ENCODE measurements at regions not wholly inside any gene's neighbourhood (a gene's known extent, or its start where the extent isn't known, plus 50 kb on each side); places are given as distances from the start of the nearest gene placed in this dataset.
"Not testable (repeated sequence)": the region's sequence is repeated elsewhere in the genome, so short reads cannot be mapped to it uniquely, and the experiment has no call there.

- DNase-seq = peak; percentile 63
- no peak overlapping the region for H3K4me3 ChIP-seq (ENCODE audit: low read length)
- no peaks in the 10 kb centered on the region for H3K4me1 ChIP-seq (ENCODE audit: control insufficient read depth, insufficient read depth, low read length)
- 79% methylated on average over 2 of the region's 2 CpGs for WGBS (ENCODE audit: insufficient coverage)
- H3K27ac ChIP-seq (ENCODE audit: low read length) = no peak overlapping the region
- H3K9me3 ChIP-seq (replicated peaks; ENCODE audit: control insufficient read depth, low read depth, low read length) = no peaks in the 10 kb centered on the region
- no peaks in the 10 kb centered on the region for H3K36me3 ChIP-seq (ENCODE audit: control insufficient read depth, insufficient read depth, low read length)
- H3K27me3 ChIP-seq (ENCODE audit: control insufficient read depth, insufficient read depth, low read length) = no peaks in the 10 kb centered on the region
These were observed 68.5 kb downstream of the TMCO5A start for GRCh38 chr15:38002883-38003477.

DNA sequence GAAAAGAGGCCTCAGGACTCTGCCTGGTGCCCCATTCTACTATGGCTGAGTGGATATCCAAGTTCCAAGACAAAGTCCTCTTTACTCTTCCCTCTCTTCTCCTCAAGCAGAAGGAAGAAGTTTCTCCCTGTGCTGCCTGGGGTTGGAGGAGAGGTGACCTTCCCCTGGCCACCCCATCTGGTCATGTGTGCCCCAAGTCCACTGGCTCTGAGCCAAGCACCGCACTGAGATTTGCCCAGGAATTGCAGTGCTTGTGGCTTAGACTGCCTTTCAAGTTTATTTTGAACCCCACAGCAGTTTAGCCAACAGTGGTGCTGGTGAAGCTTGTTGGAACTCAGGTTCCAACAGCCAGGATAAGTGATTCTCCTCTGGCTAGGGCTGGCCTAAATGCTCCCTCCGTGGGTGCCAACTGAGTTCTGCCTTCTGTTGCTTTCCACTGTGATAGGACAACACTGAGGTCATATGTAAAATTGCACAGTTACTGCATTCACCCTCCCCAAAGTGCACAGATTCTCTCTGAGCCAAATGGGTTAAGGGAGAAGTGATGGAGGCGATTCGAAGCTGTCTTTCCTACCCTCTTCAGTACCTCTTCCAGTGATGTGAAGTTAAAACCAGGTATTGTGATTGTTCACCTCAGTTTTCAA lies 69.9 kb downstream of the TMCO5A start:
- Histone ChIP-seq H3K4me3 (ENCODE audit: low read length) (no peak overlapping the region), H3K4me1 (ENCODE audit: control insufficient read depth, insufficient read depth, low read length) (no peaks in the 10 kb centered on the region), H3K27ac (ENCODE audit: low read length) (no peak overlapping the region)

DNA sequence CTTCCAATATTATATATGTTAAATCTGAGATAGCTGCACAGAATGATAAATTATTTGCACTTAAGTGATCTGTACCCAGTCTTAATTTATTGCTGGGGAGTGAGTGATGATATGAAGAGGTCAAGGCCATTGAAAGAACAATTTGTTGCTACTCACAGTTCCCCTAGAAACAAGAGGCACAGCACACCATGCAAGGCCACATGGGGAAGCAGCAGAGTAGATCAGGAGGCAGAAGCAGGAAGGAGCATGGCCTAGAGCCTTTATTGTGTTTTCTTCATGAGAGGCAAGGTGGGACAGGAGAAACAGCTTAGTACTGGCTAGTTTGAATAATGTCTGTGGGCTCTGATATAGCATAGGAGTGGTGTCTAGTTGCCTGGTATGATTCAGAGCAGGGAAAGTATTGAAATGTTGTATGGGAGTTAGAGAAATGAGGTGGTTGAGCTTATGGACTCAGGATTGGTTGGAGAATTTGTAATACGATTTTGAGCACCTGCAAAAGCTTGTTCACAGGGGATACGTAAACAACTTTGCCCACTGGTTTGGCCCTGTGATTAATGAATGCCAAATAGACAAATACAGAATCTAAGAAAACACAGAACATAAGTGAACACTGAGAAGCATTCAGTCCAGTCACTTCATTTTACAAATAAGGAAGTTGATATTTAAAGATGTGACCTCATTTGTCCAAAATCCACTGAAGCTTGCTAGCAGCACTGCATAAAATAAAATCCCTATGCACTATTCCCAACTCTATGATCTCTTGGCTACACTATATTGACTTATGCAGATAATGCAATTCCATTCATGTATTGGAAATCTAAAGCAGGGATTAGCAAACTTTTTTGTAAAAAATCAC lies 71.7 kb downstream of the TMCO5A start:
- DNase-seq = peak; percentile 58
- Histone ChIP-seq H3K4me1 (ENCODE audit: control insufficient read depth, insufficient read depth, low read length) (no peaks in the 10 kb centered on the region), H3K4me3 (ENCODE audit: low read length) (no peak overlapping the region), H3K36me3 (ENCODE audit: control insufficient read depth, insufficient read depth, low read length) (no peaks in the 10 kb centered on the region), H3K27me3 (ENCODE audit: control insufficient read depth, insufficient read depth, low read length) (no peaks in the 10 kb centered on the region), H3K9me3 (replicated peaks; ENCODE audit: control insufficient read depth, low read depth, low read length) (no peaks in the 10 kb centered on the region), H3K27ac (ENCODE audit: low read length) (peak overlapping the region; percentile 26)
- WGBS (ENCODE audit: insufficient coverage) = no CpG with 5 or more reads among the region's 2 CpGs

More for the DNA sequence above, 69.9 kb downstream of the TMCO5A start:
- H3K27me3 ChIP-seq (ENCODE audit: control insufficient read depth, insufficient read depth, low read length) = no peaks in the 10 kb centered on the region
- 57% methylated on average over 1 of the region's 4 CpGs for WGBS (ENCODE audit: insufficient coverage)
- no peaks in the 10 kb centered on the region for H3K36me3 ChIP-seq (ENCODE audit: control insufficient read depth, insufficient read depth, low read length)
- no peak for DNase-seq
- H3K9me3 ChIP-seq (replicated peaks; ENCODE audit: control insufficient read depth, low read depth, low read length) = no peaks in the 10 kb centered on the region

DNA sequence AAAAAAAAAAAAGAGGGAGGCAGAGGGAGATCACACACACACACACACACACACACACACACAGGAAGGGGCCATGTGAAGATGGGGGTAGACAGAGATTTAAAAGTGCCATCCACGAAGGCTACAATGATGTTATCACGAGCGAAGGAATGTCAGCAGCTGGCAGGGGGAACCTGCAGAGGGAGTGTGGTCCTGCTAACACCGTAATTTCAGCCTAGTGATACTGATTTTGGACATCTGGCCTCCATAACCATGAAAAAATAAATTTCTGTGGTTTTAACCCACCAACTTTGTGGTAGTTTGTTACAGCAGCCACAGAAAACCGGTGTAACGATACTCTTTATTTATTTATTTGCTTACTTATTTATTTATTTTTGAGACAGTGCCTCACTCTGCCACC lies 76.0 kb downstream of the TMCO5A start:
- no peaks in the 10 kb centered on the region for H3K27me3 ChIP-seq (ENCODE audit: control insufficient read depth, insufficient read depth, low read length)
- H3K4me3 ChIP-seq (ENCODE audit: low read length) = no peak overlapping the region
- H3K9me3 ChIP-seq (replicated peaks; ENCODE audit: control insufficient read depth, low read depth, low read length) = no peaks in the 10 kb centered on the region
- no CpG with 5 or more reads among the region's 6 CpGs for WGBS (ENCODE audit: insufficient coverage)
- no peak for DNase-seq
- H3K36me3 ChIP-seq (ENCODE audit: control insufficient read depth, insufficient read depth, low read length) = no peaks in the 10 kb centered on the region
- no peaks in the 10 kb centered on the region for H3K4me1 ChIP-seq (ENCODE audit: control insufficient read depth, insufficient read depth, low read length)
- H3K27ac ChIP-seq (ENCODE audit: low read length) = no peak overlapping the region

GRCh38 chr15:38012894-38013293 lies 78.5 kb downstream of the TMCO5A start:
- H3K4me3 ChIP-seq (ENCODE audit: low read length) = no peak overlapping the region
- DNase-seq = no peak
- H3K4me1 ChIP-seq (ENCODE audit: control insufficient read depth, insufficient read depth, low read length) = no peaks in the 10 kb centered on the region
- no peaks in the 10 kb centered on the region for H3K36me3 ChIP-seq (ENCODE audit: control insufficient read depth, insufficient read depth, low read length)
- no peaks in the 10 kb centered on the region for H3K27me3 ChIP-seq (ENCODE audit: control insufficient read depth, insufficient read depth, low read length)
- 83% methylated on average over 1 of the region's 1 CpG for WGBS (ENCODE audit: insufficient coverage)
- no peaks in the 10 kb centered on the region for H3K9me3 ChIP-seq (replicated peaks; ENCODE audit: control insufficient read depth, low read depth, low read length)
- no peak overlapping the region for H3K27ac ChIP-seq (ENCODE audit: low read length)

DNA sequence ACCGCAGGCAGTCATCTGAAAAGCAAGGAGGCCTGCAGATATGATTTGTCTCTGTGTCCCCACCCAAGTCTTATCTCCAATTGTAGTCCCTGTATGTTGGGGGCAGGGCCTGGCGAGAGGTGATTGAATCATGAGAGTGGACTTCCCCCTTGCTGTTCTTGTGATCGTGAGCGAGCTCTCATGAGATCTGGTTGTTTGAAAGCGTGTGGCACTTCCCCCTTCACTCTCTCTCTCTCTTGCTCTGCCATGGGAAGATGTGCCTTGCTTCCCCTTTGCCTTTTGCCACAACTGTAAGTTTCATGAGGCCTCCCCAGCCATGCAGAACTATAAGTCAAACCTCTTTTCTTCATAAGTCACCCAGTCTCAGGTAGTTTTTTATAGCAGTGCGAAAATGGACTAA lies 83.3 kb downstream of the TMCO5A start:
- H3K27ac ChIP-seq (ENCODE audit: low read length) = no peak overlapping the region
- no peak overlapping the region for H3K4me3 ChIP-seq (ENCODE audit: low read length)
- peak; percentile 22 for DNase-seq
- no CpG with 5 or more reads among the region's 6 CpGs for WGBS (ENCODE audit: insufficient coverage)
- H3K9me3 ChIP-seq (replicated peaks; ENCODE audit: control insufficient read depth, low read depth, low read length) = no peaks in the 10 kb centered on the region
- H3K27me3 ChIP-seq (ENCODE audit: control insufficient read depth, insufficient read depth, low read length) = no peaks in the 10 kb centered on the region
- H3K4me1 ChIP-seq (ENCODE audit: control insufficient read depth, insufficient read depth, low read length) = no peaks in the 10 kb centered on the region
- H3K36me3 ChIP-seq (ENCODE audit: control insufficient read depth, insufficient read depth, low read length) = no peaks in the 10 kb centered on the region

- Histone ChIP-seq H3K4me1 (ENCODE audit: control insufficient read depth, insufficient read depth, low read length) (no peaks in the 10 kb centered on the region), H3K4me3 (ENCODE audit: low read length) (no peak overlapping the region), H3K27me3 (ENCODE audit: control insufficient read depth, insufficient read depth, low read length) (no peaks in the 10 kb centered on the region), H3K36me3 (ENCODE audit: control insufficient read depth, insufficient read depth, low read length) (no peaks in the 10 kb centered on the region), H3K27ac (ENCODE audit: low read length) (no peak overlapping the region), H3K9me3 (replicated peaks; ENCODE audit: control insufficient read depth, low read depth, low read length) (no peaks in the 10 kb centered on the region)
- no peak for DNase-seq
These were observed 84.6 kb downstream of the TMCO5A start for GRCh38 chr15:38019066-38019465.

DNA sequence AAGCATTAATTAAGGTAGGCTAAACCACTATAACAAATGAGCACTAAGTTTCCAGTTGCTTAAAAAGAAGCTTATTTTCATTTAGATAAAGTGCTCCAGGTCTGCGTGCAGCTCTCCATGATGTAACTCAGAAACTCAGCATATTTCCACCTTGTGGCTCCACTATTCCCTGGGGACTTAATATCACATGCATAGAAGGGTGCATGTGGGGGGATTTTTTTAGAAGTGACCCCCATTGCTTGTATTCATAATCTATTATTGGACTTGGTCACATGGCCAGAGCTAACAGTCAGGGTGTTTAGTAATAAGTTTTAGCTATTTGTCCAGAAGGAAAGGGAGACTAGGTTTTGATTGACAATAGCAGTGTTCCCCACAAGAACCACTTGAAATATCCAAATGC lies 86.8 kb downstream of the TMCO5A start:
- Histone ChIP-seq H3K27ac (ENCODE audit: low read length) (no peak overlapping the region), H3K4me1 (ENCODE audit: control insufficient read depth, insufficient read depth, low read length) (no peaks in the 10 kb centered on the region), H3K36me3 (ENCODE audit: control insufficient read depth, insufficient read depth, low read length) (no peaks in the 10 kb centered on the region), H3K27me3 (ENCODE audit: control insufficient read depth, insufficient read depth, low read length) (no peaks in the 10 kb centered on the region), H3K4me3 (ENCODE audit: low read length) (no peak overlapping the region), H3K9me3 (replicated peaks; ENCODE audit: control insufficient read depth, low read depth, low read length) (no peaks in the 10 kb centered on the region)
- DNase-seq = no peak
- WGBS (ENCODE audit: insufficient coverage) = no CpG with 5 or more reads among the region's 1 CpG

DNA sequence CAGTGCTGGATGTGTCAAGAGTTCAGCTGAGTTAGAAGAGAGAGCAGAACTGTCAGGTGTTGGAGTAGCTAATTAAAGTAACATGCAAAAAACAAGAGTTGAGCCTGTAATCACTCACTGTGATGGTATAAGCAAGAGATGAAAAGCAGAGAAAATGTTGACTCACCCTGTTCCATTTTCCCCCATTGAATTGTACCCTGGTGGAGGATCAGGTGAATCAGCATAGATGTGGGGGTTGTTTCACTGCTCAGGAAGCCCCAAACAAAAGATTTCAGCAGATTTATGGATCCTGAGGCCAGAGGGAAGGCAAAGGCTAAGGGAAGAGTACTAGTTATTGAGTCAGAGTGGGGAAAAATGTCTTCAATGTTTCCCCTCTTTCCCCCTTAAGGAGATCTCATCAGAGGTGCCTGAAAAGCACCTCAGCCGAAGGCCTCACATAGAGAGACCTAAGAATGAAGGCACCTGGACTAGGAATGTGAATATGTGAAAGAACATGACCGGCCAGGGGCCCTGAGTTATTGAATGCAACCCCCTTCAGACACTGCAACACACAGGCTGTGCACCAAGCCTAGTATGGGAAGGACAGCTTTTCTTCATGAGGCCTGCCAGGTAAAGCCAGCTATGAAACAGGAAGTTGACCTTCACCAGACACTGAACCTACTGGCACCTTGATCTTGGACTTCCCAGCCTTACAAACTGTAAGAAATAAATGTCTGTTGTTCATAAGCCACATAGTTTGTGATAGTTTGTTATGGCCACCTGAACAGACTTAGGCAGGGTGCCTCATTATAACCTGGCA lies 90.1 kb downstream of the TMCO5A start:
- H3K4me1 ChIP-seq (ENCODE audit: control insufficient read depth, insufficient read depth, low read length) = no peaks in the 10 kb centered on the region
- WGBS (ENCODE audit: insufficient coverage) = no CpG with 5 or more reads among the region's 2 CpGs
- no peak overlapping the region for H3K27ac ChIP-seq (ENCODE audit: low read length)
- H3K36me3 ChIP-seq (ENCODE audit: control insufficient read depth, insufficient read depth, low read length) = no peaks in the 10 kb centered on the region
- no peak for DNase-seq
- no peaks in the 10 kb centered on the region for H3K27me3 ChIP-seq (ENCODE audit: control insufficient read depth, insufficient read depth, low read length)
- no peaks in the 10 kb centered on the region for H3K9me3 ChIP-seq (replicated peaks; ENCODE audit: control insufficient read depth, low read depth, low read length)
- H3K4me3 ChIP-seq (ENCODE audit: low read length) = no peak overlapping the region

- not testable (repeated sequence) for H3K36me3 ChIP-seq (ENCODE audit: control insufficient read depth, insufficient read depth, low read length); H3K4me3 ChIP-seq (ENCODE audit: low read length); DNase-seq; H3K4me1 ChIP-seq (ENCODE audit: control insufficient read depth, insufficient read depth, low read length); H3K9me3 ChIP-seq (replicated peaks; ENCODE audit: control insufficient read depth, low read depth, low read length); H3K27ac ChIP-seq (ENCODE audit: low read length); H3K27me3 ChIP-seq (ENCODE audit: control insufficient read depth, insufficient read depth, low read length)
- WGBS (ENCODE audit: insufficient coverage) = no CpG with 5 or more reads among the region's 1 CpG
These were observed 91.2 kb downstream of the TMCO5A start for GRCh38 chr15:38025656-38026055.

Data from muscle of leg (tissue), 3 donors.